Fibroblast of skin of right biceps (primary cell): ENCODE measurements at regions not wholly inside any gene's neighbourhood (a gene's known extent, or its start where the extent isn't known, plus 50 kb on each side); places are given as distances from the start of the nearest gene placed in this dataset.

Experiments
- DNase-seq: peaks from one replicate; pipeline ENCODE4 v3.0.0-alpha.2; 2013

GRCh38 chr15:100785181-100786138, 94.2 kb upstream of the ALDH1A3 start:
- no peak for DNase-seq

DNA sequence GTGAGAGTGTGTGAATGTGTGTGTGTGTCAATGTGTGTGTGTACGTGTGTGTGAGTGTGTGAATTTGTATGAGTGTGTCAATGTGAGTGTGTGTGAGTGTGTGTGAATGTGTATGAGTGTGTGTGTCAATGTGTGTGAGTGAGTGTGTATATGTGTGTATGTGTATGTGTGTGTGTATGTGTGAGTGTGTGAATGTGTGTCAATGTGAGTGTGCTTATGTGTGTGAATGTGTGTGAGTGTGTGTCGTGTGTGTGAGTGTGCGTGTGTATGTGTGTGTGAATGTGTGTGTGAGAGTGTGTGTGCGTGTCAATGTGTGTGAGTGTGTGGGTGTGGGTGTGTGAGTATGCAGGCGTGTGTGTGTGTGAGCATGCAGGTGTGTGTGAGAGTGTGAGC, 93.5 kb upstream of the ALDH1A3 start:
- no peak for DNase-seq

GRCh38 chr15:100786901-100787566, 92.6 kb upstream of the ALDH1A3 start:
- DNase-seq: no peak

DNA sequence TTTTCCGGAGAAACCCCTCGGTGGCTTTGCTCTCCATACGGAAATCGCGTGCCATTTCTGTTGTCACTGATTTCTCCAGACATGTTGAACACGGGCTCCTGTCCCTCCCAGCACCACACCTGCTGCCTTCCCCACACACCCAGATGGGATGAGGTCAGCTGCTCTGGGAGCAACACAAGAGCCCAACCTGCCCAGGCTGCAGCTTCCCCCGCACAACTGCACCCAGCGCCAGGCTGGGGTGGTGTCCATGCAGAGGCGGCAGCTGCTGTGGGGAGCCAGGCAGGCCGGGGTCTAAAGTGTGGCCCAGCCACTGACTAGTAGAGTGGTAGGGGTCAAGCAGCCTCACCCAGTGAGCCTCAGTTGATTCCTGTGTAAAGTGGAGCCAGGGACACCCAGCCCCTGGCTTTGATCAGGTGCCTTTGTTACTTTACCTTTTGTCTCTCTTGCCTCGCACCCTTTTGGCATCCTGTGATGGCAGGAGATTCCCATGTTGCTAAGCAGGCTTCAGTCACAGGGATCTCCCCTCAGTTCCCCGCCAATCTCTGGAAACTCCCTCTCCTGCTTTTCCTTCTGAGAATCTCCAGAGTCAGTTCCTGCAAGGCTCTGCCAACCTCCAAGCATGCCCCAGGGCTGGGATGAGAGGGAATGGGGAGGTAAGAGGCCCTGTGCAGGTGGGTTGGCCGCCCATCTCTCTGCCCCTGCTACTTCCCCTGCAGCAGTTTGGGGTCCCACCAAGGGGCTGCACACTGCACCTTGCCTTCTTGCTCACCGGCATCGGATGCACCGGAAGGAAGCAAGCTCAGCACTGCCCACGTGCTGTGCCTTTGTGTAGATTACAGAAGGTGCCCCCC, 91.8 kb upstream of the ALDH1A3 start:
- no peak for DNase-seq

DNA sequence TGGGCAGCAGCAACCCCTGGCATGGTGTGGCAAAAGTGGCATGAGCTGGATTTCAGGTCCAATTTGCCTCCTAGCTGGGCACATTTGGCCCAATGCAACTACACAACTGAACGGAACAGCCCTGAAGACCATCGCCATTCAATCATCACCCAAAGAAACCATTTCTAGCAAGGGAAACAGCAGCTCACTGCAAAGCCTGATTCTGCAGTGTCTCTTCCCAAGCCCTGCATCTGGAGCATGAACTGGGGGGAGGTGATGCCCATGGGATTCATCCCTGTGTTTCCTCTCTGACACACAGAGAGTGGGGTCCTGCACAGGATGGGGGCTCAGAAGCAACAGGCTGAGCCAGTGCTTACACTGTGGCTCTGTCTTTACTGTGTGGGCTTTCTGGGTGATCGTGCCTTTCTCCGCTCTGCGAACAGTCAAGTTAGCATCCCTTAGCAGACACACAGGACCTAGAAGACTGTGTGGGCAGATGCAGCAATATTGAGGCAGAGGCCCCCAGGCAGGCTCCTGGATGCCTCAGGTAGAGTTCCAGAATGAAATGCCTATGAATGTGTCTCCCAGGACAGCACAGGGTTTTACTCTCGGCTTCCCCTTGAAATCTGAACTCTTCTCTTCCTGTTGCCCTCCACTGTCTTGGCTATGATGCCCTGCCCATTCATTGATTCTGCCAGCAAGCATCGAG, 91.1 kb upstream of the ALDH1A3 start:
- no peak for DNase-seq

GRCh38 chr15:100790786-100791265, 88.8 kb upstream of the ALDH1A3 start:
- DNase-seq: no peak

GRCh38 chr15:100794008-100794407, 85.6 kb upstream of the ALDH1A3 start:
- DNase-seq: no peak

GRCh38 chr15:100801256-100801900, 78.3 kb upstream of the ALDH1A3 start:
- no peak for DNase-seq

DNA sequence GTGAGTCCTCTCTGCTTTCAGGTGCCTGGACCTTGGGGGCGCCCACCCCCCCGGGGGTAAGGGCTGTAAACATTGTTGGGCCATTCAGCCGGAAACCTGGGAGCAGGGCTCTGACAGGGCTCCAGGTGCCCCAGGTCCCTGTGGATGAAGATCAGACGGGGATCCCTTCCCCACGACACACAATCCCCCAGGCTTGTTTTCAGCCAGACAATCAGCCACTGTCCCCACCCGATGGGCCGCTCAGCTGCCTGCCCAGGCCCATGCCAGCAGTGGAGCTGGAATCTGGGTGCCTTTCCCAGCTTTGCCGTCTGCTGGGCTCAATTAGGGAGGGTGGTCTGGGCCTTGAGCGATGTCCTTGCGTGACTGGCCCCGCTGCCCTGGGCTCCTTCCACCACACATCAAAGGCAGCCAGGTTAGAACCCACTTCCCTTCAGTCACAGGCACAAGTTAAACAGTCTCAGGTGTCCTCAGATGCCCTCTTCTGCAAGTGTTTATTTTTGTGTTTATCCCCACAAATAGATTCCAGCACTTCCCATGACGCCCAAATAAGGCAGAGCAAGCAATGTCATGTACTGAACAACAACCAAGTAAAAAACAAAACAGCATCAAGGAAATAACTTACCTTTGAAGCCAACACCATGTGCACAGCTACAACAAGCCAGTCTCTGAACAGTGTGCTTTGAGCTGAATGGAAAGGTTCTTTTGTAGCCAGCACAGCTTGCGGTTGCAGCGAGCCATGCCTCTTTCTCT, 77.0 kb upstream of the ALDH1A3 start:
- DNase-seq: no peak

GRCh38 chr15:100803171-100803440, 76.5 kb upstream of the ALDH1A3 start:
- DNase-seq: no peak

GRCh38 chr15:100806157-100806556, 73.5 kb upstream of the ALDH1A3 start:
- DNase-seq: no peak

DNA sequence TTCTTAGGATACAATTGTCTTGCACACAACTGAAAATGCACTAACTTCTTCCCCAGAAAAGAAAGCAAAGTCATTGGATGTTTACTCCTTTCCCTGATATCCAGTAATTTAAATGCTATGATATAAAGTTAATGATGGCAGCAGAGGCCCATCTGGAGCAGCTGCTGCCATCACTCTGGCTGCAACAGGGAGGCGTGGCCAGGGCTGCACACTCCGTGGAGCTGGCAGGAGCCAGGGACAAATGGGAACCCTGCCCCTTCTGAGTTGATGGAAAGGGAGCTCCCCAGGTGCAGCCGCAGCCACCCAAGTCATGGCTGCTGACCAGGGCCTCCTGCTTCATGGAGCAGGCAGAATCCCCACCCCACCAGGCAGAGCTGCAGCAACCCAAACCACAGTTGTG, 72.6 kb upstream of the ALDH1A3 start:
- DNase-seq: no peak

- no peak for DNase-seq
Measured at GRCh38 chr15:100808691-100809090, 70.9 kb upstream of the ALDH1A3 start.

GRCh38 chr15:100809151-100809550, 70.5 kb upstream of the ALDH1A3 start:
- peak; percentile 42 for DNase-seq

- no peak for DNase-seq
Measured at GRCh38 chr15:100809587-100809986, 70.0 kb upstream of the ALDH1A3 start.

GRCh38 chr15:100810229-100810628, 69.4 kb upstream of the ALDH1A3 start:
- DNase-seq: no peak

GRCh38 chr15:100810831-100811230, 68.8 kb upstream of the ALDH1A3 start:
- DNase-seq: no peak

- DNase-seq: no peak
Measured at GRCh38 chr15:100812802-100813201, 66.8 kb upstream of the ALDH1A3 start.

DNA sequence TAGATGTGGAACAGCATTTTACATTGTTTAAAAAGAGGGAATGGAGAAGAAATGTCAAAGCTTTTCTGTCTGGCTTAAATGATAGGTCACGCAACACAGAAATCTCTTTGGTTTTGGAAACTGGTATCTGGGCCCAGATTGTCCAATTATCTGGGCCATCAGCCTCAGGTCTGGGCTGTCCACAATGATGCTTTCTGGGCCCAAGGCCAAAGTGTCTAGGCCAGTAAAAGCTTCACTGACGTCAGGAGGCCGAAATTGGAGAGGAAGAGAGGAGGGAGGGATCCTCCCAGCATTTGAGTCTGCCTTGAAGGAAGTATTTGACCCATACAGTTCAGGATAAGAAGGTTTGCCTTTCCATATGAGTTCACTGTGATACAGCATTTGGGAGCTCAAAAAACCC, 60.7 kb upstream of the ALDH1A3 start:
- DNase-seq: peak; percentile 54

- DNase-seq: no peak
Measured at GRCh38 chr15:100820528-100820927, 59.1 kb upstream of the ALDH1A3 start.

GRCh38 chr15:100821327-100821726, 58.3 kb upstream of the ALDH1A3 start:
- no peak for DNase-seq
